SU-DHL-6 (cell line): ENCODE measurements at regions not wholly inside any gene's neighbourhood (a gene's known extent, or its start where the extent isn't known, plus 50 kb on each side); places are given as distances from the start of the nearest gene placed in this dataset.

Experiments
- EZH2phosphoT487 ChIP-seq: fragments of 200-600 bp; sonication (generic), shearing (Covaris generic); conservative IDR thresholded peaks from 2 replicates; pipeline ENCODE4 v1.6.1; 2018; ENCODE audit warnings: mild to moderate bottlenecking, antibody characterized with exemption, low read length, moderate library complexity, mixed read lengths
- TF ChIP-seq, protein P1 (sequence below): fragments of 200-600 bp; sonication (generic); IDR thresholded peaks from one replicate; pipeline ENCODE4 v1.5.1; 2017; ENCODE audit warnings: antibody characterized with exemption, mild to moderate bottlenecking, low read length, moderate library complexity; ENCODE audit not compliant: insufficient read depth, poor library complexity, severe bottlenecking

GRCh38 chr5:56558131-56558745 lies 257.1 kb upstream of the MAP3K1 start:
- TF ChIP-seq, protein P1, sequence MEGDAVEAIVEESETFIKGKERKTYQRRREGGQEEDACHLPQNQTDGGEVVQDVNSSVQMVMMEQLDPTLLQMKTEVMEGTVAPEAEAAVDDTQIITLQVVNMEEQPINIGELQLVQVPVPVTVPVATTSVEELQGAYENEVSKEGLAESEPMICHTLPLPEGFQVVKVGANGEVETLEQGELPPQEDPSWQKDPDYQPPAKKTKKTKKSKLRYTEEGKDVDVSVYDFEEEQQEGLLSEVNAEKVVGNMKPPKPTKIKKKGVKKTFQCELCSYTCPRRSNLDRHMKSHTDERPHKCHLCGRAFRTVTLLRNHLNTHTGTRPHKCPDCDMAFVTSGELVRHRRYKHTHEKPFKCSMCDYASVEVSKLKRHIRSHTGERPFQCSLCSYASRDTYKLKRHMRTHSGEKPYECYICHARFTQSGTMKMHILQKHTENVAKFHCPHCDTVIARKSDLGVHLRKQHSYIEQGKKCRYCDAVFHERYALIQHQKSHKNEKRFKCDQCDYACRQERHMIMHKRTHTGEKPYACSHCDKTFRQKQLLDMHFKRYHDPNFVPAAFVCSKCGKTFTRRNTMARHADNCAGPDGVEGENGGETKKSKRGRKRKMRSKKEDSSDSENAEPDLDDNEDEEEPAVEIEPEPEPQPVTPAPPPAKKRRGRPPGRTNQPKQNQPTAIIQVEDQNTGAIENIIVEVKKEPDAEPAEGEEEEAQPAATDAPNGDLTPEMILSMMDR: no peak
- no peak for TF ChIP-seq EZH2phosphoT487
